Thyroid gland (tissue), 4 donors: ENCODE measurements at regions not wholly inside any gene's neighbourhood (a gene's known extent, or its start where the extent isn't known, plus 50 kb on each side); places are given as distances from the start of the nearest gene placed in this dataset.

Experiments used
- POLR2A ChIP-seq, 2 donors: fragments of 450-650 bp; IDR thresholded peaks; one replicate each; pipeline ENCODE4 v1.6.1; 2017; ENCODE audit warnings: antibody characterized with exemption in 2 of 2, mild to moderate bottlenecking in 2 of 2, moderate library complexity in 1 of 2
- TF ChIP-seq, protein P1 (sequence below), 6 experiments: fragments of 200-600 bp in 3 of 6; fragments of 450-650 bp in 3 of 6; sonication (generic) in 3 of 6; IDR thresholded peaks; one replicate each; pipeline ENCODE4 v1.5.1; 2016 to 2019; ENCODE audit warnings: antibody characterized with exemption in 6 of 6, mild to moderate bottlenecking in 2 of 6, inconsistent platforms in 1 of 6, moderate library complexity in 1 of 6

DNA sequence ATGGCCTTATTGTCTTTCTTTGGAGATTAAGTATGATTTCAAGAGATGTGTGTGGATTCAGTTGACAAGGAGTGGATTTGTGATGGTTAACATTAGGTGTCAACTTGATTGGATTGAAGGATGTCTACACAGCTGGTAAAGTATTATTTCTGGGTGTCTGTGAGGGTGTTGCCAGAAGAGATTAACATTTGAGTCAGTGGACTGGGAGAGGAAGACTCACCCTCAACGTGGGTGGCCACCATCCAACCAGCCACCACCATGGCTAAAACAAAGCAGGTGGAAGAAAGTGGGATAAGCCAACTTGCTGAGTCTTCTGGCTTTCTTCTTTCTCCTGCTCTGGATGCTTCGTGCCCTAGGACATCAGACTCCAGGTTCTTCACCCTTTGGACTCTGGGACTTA is 76.1 kb downstream of the GPR37 start:
- TF ChIP-seq, protein P1, sequence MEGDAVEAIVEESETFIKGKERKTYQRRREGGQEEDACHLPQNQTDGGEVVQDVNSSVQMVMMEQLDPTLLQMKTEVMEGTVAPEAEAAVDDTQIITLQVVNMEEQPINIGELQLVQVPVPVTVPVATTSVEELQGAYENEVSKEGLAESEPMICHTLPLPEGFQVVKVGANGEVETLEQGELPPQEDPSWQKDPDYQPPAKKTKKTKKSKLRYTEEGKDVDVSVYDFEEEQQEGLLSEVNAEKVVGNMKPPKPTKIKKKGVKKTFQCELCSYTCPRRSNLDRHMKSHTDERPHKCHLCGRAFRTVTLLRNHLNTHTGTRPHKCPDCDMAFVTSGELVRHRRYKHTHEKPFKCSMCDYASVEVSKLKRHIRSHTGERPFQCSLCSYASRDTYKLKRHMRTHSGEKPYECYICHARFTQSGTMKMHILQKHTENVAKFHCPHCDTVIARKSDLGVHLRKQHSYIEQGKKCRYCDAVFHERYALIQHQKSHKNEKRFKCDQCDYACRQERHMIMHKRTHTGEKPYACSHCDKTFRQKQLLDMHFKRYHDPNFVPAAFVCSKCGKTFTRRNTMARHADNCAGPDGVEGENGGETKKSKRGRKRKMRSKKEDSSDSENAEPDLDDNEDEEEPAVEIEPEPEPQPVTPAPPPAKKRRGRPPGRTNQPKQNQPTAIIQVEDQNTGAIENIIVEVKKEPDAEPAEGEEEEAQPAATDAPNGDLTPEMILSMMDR (IDR thresholded peaks at IDR 0.05) = no peak
- TF ChIP-seq POLR2A (IDR thresholded peaks at IDR 0.05) = no peak
